ENCODE measurements at regions not wholly inside any gene's neighbourhood (a gene's known extent, or its start where the extent isn't known, plus 50 kb on each side); places are given as distances from the start of the nearest gene placed in this dataset.

GRCh38 chr17:55580596-55581133, 69.4 kb upstream of the SMIM36 start:
- TF ChIP-seq ZNF274 (IDR thresholded peaks at IDR 0.05; ENCODE audit: low read depth, low read length): no peak
- no peak overlapping the region for H3K4me3 ChIP-seq (ENCODE audit: low read length)

- no peak overlapping the region for H3K4me3 ChIP-seq (ENCODE audit: low read length)
Measured at GRCh38 chr17:55577687-55578086, 66.4 kb upstream of the SMIM36 start.

GRCh38 chr17:55576996-55577586, 65.8 kb upstream of the SMIM36 start:
- TF ChIP-seq ZNF274 (IDR thresholded peaks at IDR 0.05; ENCODE audit: low read depth, low read length): no peak
- peak overlapping the region; percentile 13; the same call in 1 of the 2 replicates for H3K4me3 ChIP-seq (ENCODE audit: low read length)

More at GRCh38 chr17:55577687-55578086, 66.4 kb upstream of the SMIM36 start:
- no peak for TF ChIP-seq ZNF274 (IDR thresholded peaks at IDR 0.05; ENCODE audit: low read depth, low read length)

GRCh38 chr17:55576237-55576995, 65.2 kb upstream of the SMIM36 start:
- TF ChIP-seq ZNF274 (IDR thresholded peaks at IDR 0.05; ENCODE audit: low read depth, low read length): no peak
- H3K4me3 ChIP-seq (ENCODE audit: low read length): no peak overlapping the region

GRCh38 chr17:55575058-55575636, 63.9 kb upstream of the SMIM36 start:
- no peak for TF ChIP-seq ZNF274 (IDR thresholded peaks at IDR 0.05; ENCODE audit: low read depth, low read length)
- no peak overlapping the region for H3K4me3 ChIP-seq (ENCODE audit: low read length)

- H3K4me3 ChIP-seq (ENCODE audit: low read length): no peak overlapping the region
- TF ChIP-seq ZNF274 (IDR thresholded peaks at IDR 0.05; ENCODE audit: low read depth, low read length): no peak
Measured at GRCh38 chr17:55572599-55572998, 61.3 kb upstream of the SMIM36 start.

- no peak overlapping the region for H3K4me3 ChIP-seq (ENCODE audit: low read length)
- no peak for TF ChIP-seq ZNF274 (IDR thresholded peaks at IDR 0.05; ENCODE audit: low read depth, low read length)
Measured at GRCh38 chr17:55572139-55572538, 60.9 kb upstream of the SMIM36 start.

- TF ChIP-seq ZNF274 (IDR thresholded peaks at IDR 0.05; ENCODE audit: low read depth, low read length): no peak
- no peak overlapping the region for H3K4me3 ChIP-seq (ENCODE audit: low read length)
Measured at GRCh38 chr17:55571095-55571494, 59.8 kb upstream of the SMIM36 start.

- TF ChIP-seq ZNF274 (IDR thresholded peaks at IDR 0.05; ENCODE audit: low read depth, low read length): no peak
- H3K4me3 ChIP-seq (ENCODE audit: low read length): no peak overlapping the region
Measured at GRCh38 chr17:55570391-55570790, 59.1 kb upstream of the SMIM36 start.

GRCh38 chr17:55567240-55568214, 56.3 kb upstream of the SMIM36 start:
- H3K4me3 ChIP-seq (ENCODE audit: low read length): no peak overlapping the region
- TF ChIP-seq ZNF274 (IDR thresholded peaks at IDR 0.05; ENCODE audit: low read depth, low read length): no peak

- no peak overlapping the region for H3K4me3 ChIP-seq (ENCODE audit: low read length)
- no peak for TF ChIP-seq ZNF274 (IDR thresholded peaks at IDR 0.05; ENCODE audit: low read depth, low read length)
Measured at GRCh38 chr17:55564081-55564480, 52.8 kb upstream of the SMIM36 start.

- no peak overlapping the region for H3K4me3 ChIP-seq (ENCODE audit: low read length)
- no peak for TF ChIP-seq ZNF274 (IDR thresholded peaks at IDR 0.05; ENCODE audit: low read depth, low read length)
Measured at GRCh38 chr17:55563363-55563762, 52.1 kb upstream of the SMIM36 start.

- no peak overlapping the region for H3K4me3 ChIP-seq (ENCODE audit: low read length)
- no peak for TF ChIP-seq ZNF274 (IDR thresholded peaks at IDR 0.05; ENCODE audit: low read depth, low read length)
Measured at GRCh38 chr17:55561973-55562495, 50.8 kb upstream of the SMIM36 start.
